H9 (cell line): ENCODE measurements at regions not wholly inside any gene's neighbourhood (a gene's known extent, or its start where the extent isn't known, plus 50 kb on each side); places are given as distances from the start of the nearest gene placed in this dataset.
"Not testable (repeated sequence)": the region's sequence is repeated elsewhere in the genome, so short reads cannot be mapped to it uniquely, and the experiment has no call there.

ENCODE experiments used
- DNase-seq: peaks from one replicate; pipeline ENCODE4 v3.0.0-alpha.2; 2017
- H2AFZ ChIP-seq: one replicate; pipeline ENCODE4 v1.6.1; 2013; ENCODE audit warnings: mild to moderate bottlenecking, low read length, control low read depth, moderate library complexity
- H2AK5ac ChIP-seq: 2 replicates; pipeline ENCODE4 v1.6.1; 2013; ENCODE audit warnings: low read length, control low read depth, mixed read lengths; ENCODE audit not compliant: insufficient read length
- H2BK120ac ChIP-seq: one replicate; pipeline ENCODE4 v1.6.1; 2013; ENCODE audit warnings: low read depth, mild to moderate bottlenecking, low read length, control low read depth, inconsistent platforms; ENCODE audit not compliant: poor library complexity, severe bottlenecking
- H2BK12ac ChIP-seq: 2 replicates; pipeline ENCODE4 v1.6.1; 2013; ENCODE audit warnings: low read length, control low read depth, mixed read lengths, low read depth; ENCODE audit not compliant: insufficient read length
- H2BK15ac ChIP-seq: 2 replicates; pipeline ENCODE4 v1.6.1; 2013; ENCODE audit warnings: low read depth, low read length, control low read depth
- H2BK20ac ChIP-seq: one replicate; pipeline ENCODE4 v1.6.1; 2013; ENCODE audit warnings: low read depth, mild to moderate bottlenecking, low read length, control low read depth, inconsistent platforms; ENCODE audit not compliant: poor library complexity, severe bottlenecking
- H2BK5ac ChIP-seq: 2 replicates; pipeline ENCODE4 v1.6.1; 2013; ENCODE audit warnings: low read length, control low read depth, mixed read lengths; ENCODE audit not compliant: insufficient read length
- H3K14ac ChIP-seq: 2 replicates; pipeline ENCODE4 v1.6.1; 2013; ENCODE audit warnings: low read length, control low read depth; ENCODE audit not compliant: insufficient read depth
- H3K18ac ChIP-seq: 2 replicates; pipeline ENCODE4 v1.6.1; 2013; ENCODE audit warnings: low read depth, mild to moderate bottlenecking, mixed read lengths, low read length, control low read depth; ENCODE audit not compliant: insufficient read length
- H3K23ac ChIP-seq: 2 replicates; pipeline ENCODE4 v1.6.1; 2013; ENCODE audit warnings: low read length, control low read depth, mixed read lengths, low read depth; ENCODE audit not compliant: insufficient read length
- H3K23me2 ChIP-seq: 2 replicates; pipeline ENCODE4 v1.6.1; 2013; ENCODE audit warnings: low read depth, mild to moderate bottlenecking, mixed read lengths, low read length, control low read depth; ENCODE audit not compliant: insufficient read length, poor library complexity, severe bottlenecking
- H3K27ac ChIP-seq: 2 replicates; pipeline ENCODE4 v1.5.1; 2013; ENCODE audit warnings: low read length, control low read depth, mixed read lengths, low read depth; ENCODE audit not compliant: insufficient read length
- H3K27me3 ChIP-seq: 2 replicates; pipeline ENCODE4 v1.6.1; 2013; ENCODE audit warnings: low read length, control low read depth, inconsistent platforms; ENCODE audit not compliant: insufficient read depth
- H3K4ac ChIP-seq: 2 replicates; pipeline ENCODE4 v1.6.1; 2013; ENCODE audit warnings: low read depth, mild to moderate bottlenecking, control low read depth, inconsistent platforms, low read length, moderate library complexity
- H3K4me1 ChIP-seq: 2 replicates; pipeline ENCODE4 v1.6.1; 2013; ENCODE audit warnings: low read length, control low read depth, inconsistent platforms; ENCODE audit not compliant: insufficient read depth
- H3K4me2 ChIP-seq: 2 replicates; pipeline ENCODE4 v1.6.1; 2013; ENCODE audit warnings: low read length, control low read depth, mixed read lengths; ENCODE audit not compliant: insufficient read length, insufficient read depth
- H3K56ac ChIP-seq: 2 replicates; pipeline ENCODE4 v1.6.1; 2013; ENCODE audit warnings: low read depth, mild to moderate bottlenecking, mixed read lengths, low read length, control low read depth; ENCODE audit not compliant: insufficient read length
- H3K79me1 ChIP-seq: 2 replicates; pipeline ENCODE4 v1.6.1; 2013; ENCODE audit warnings: low read depth, mild to moderate bottlenecking, moderate library complexity, low read length, control low read depth, inconsistent platforms; ENCODE audit not compliant: insufficient read depth, poor library complexity, severe bottlenecking
- H3K79me2 ChIP-seq: 2 replicates; pipeline ENCODE4 v1.6.1; 2013; ENCODE audit warnings: low read length, control low read depth, inconsistent platforms; ENCODE audit not compliant: insufficient read depth
- H3K9ac ChIP-seq: 2 replicates; pipeline ENCODE4 v1.6.1; 2013; ENCODE audit warnings: low read length, control low read depth, mixed read lengths; ENCODE audit not compliant: insufficient read length; ENCODE audit errors: extremely low read depth
- H3K9me3 ChIP-seq: one replicate; pipeline ENCODE4 v1.6.1; 2013; ENCODE audit warnings: low read depth, low read length, inconsistent platforms; ENCODE audit not compliant: control insufficient read depth
- H3T11ph ChIP-seq: one replicate; pipeline ENCODE4 v1.6.1; 2013; ENCODE audit warnings: mild to moderate bottlenecking, low read length, control low read depth, inconsistent platforms
- H4K20me1 ChIP-seq: one replicate; pipeline ENCODE4 v1.6.1; 2013; ENCODE audit not compliant: control insufficient read depth, insufficient read length, insufficient read depth
- H4K5ac ChIP-seq: 2 replicates; pipeline ENCODE4 v1.6.1; 2013; ENCODE audit warnings: low read depth, mild to moderate bottlenecking, mixed read lengths, low read length, control low read depth; ENCODE audit not compliant: insufficient read length
- H4K8ac ChIP-seq: replicated peaks from 2 replicates; pipeline ENCODE4 v1.6.1; 2013; ENCODE audit warnings: low read length, control low read depth, mixed read lengths, low read depth; ENCODE audit not compliant: insufficient read length
- H4K91ac ChIP-seq: 2 replicates; pipeline ENCODE4 v1.6.1; 2013; ENCODE audit warnings: low read depth, mild to moderate bottlenecking, moderate library complexity, mixed read lengths, low read length, control low read depth; ENCODE audit not compliant: insufficient read length
- H3K27ac Mint-ChIP-seq, 3 experiments: 2 replicates in 2 of 3; 3 replicates in 1 of 3; pipeline ENCODE4 v1.8.0; 2020 to 2021; ENCODE audit warnings: mixed read lengths in 3 of 3, mild to moderate bottlenecking in 1 of 3, moderate library complexity in 1 of 3
- H3K27me3 Mint-ChIP-seq: 2 replicates; pipeline ENCODE4 v1.8.0; 2021; ENCODE audit warnings: low read depth, mild to moderate bottlenecking, moderate library complexity, mixed read lengths
- H3K36me3 Mint-ChIP-seq, 3 experiments: 2 replicates in 2 of 3; 3 replicates in 1 of 3; pipeline ENCODE4 v1.8.0; 2020 to 2021; ENCODE audit warnings: low read depth in 3 of 3, mixed read lengths in 3 of 3; ENCODE audit not compliant: insufficient read depth in 1 of 3
- H3K4me1 Mint-ChIP-seq, 2 experiments: 2 replicates each; pipeline ENCODE4 v1.8.0; 2020; ENCODE audit warnings: mixed read lengths in 2 of 2
- H3K4me3 Mint-ChIP-seq, 2 experiments: 2 replicates in 1 of 2; 3 replicates in 1 of 2; pipeline ENCODE4 v1.8.0; 2020 to 2021; ENCODE audit warnings: mild to moderate bottlenecking in 2 of 2, mixed read lengths in 2 of 2, moderate library complexity in 1 of 2
- H3K9me3 Mint-ChIP-seq, 2 experiments: 2 replicates in 1 of 2; 3 replicates in 1 of 2; pipeline ENCODE4 v1.8.0; 2020; ENCODE audit warnings: mild to moderate bottlenecking in 2 of 2, mixed read lengths in 2 of 2, moderate library complexity in 1 of 2
- WGBS: extraction: QIAGEN DNeasy Blood & Tissue Kit; methylation state at CpG from one replicate; pipeline ENCODE4 v1.1.7; 2013; ENCODE audit warnings: missing lambda C conversion rate, low lambda C conversion rate, mixed read lengths; ENCODE audit not compliant: insufficient read length; ENCODE audit errors: extremely low coverage; 5-methylcytosine and 5-hydroxymethylcytosine counted together
- TF ChIP-seq, protein P1 (sequence below): fragments of 200-600 bp; sonication (generic); conservative IDR thresholded peaks from 3 replicates; pipeline ENCODE4 v1.8.0; 2021; ENCODE audit warnings: antibody characterized with exemption, mild to moderate bottlenecking

DNA sequence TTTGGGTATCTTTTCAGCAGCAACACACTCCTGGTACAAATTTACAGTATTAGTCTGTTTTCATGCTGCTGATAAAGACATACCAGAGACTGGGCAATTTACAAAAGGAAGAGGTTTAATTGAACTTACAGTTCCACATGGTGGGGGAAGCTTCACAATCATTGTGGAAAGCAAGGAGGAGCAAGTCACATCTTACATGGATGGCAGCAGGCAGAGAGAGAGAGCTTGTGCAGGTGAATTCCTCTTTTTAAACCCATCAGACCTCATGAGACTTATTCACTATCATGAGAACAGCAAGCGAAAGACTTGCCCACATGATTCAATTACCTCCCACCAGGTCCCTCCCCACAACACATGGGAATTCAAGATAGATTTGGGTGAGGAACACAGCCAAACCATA, 124.5 kb downstream of the TPR start:
- Histone ChIP-seq H3K23ac (no peak overlapping the region), H2AK5ac (no peak overlapping the region), H2AFZ (no peak overlapping the region), H4K91ac (no peak overlapping the region), H2BK12ac (no peak overlapping the region), H3K79me1 (no peaks in the 10 kb centered on the region), H3K14ac (no peak overlapping the region), H3K9ac (no peak overlapping the region), H4K8ac (no peak overlapping the region), H2BK20ac (no peak overlapping the region), H2BK15ac (no peak overlapping the region), H3K27ac (no peak overlapping the region), H3K18ac (no peak overlapping the region), H3T11ph (no peak overlapping the region), H3K4ac (no peak overlapping the region), H3K23me2 (no peaks in the 10 kb centered on the region), H3K27me3 (no peaks in the 10 kb centered on the region), H4K5ac (no peak overlapping the region), H3K4me1 (no peaks in the 10 kb centered on the region), H3K4me2 (no peak overlapping the region), H3K9me3 (no peaks in the 10 kb centered on the region), H2BK5ac (no peak overlapping the region), H4K20me1 (no peaks in the 10 kb centered on the region), H3K79me2 (no peaks in the 10 kb centered on the region), H2BK120ac (no peak overlapping the region), H3K56ac (no peak overlapping the region)
- Mint-ChIP-seq H3K27me3 (no peaks in the 10 kb centered on the region; the same call in 1 of the 2 replicates), H3K36me3 (peaks cover 17 to 27% (median 21%) of the 10 kb centered on the region in 3 experiments), H3K27ac (no peak overlapping the region), H3K4me3 (no peak overlapping the region), H3K4me1 (peaks cover 4 to 5% of the 10 kb centered on the region in 2 experiments), H3K9me3 (peaks cover 20 to 35% of the 10 kb centered on the region in 2 experiments)
- no CpG with 5 or more reads among the region's 1 CpG for WGBS
- TF ChIP-seq, protein P1, sequence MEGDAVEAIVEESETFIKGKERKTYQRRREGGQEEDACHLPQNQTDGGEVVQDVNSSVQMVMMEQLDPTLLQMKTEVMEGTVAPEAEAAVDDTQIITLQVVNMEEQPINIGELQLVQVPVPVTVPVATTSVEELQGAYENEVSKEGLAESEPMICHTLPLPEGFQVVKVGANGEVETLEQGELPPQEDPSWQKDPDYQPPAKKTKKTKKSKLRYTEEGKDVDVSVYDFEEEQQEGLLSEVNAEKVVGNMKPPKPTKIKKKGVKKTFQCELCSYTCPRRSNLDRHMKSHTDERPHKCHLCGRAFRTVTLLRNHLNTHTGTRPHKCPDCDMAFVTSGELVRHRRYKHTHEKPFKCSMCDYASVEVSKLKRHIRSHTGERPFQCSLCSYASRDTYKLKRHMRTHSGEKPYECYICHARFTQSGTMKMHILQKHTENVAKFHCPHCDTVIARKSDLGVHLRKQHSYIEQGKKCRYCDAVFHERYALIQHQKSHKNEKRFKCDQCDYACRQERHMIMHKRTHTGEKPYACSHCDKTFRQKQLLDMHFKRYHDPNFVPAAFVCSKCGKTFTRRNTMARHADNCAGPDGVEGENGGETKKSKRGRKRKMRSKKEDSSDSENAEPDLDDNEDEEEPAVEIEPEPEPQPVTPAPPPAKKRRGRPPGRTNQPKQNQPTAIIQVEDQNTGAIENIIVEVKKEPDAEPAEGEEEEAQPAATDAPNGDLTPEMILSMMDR = no peak
- DNase-seq = no peak

DNA sequence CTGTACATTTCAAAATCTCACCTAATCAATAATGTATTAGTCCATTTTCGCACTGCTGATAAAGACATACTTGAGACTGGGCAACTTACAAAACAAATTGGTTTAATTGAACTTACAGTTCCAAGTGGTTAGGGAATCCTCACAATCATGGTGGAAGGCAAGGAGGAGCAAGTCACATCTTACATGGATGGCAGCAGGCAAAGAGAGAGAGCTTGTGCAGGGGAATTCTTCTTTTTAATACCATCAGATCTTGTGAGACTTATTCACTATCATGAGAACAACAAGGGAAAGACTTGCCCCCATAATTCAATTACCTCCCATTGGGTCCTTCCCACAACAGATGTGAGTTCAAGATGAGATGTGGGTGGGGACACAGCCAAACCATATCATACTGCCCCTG, 126.4 kb downstream of the TPR start:
- not testable (repeated sequence) for H2BK5ac ChIP-seq, H3K79me2 ChIP-seq, H4K8ac ChIP-seq, H3K14ac ChIP-seq, H2BK12ac ChIP-seq, H3K4ac ChIP-seq, H3K9me3 ChIP-seq, H3K23me2 ChIP-seq, H2AK5ac ChIP-seq, H3K27me3 Mint-ChIP-seq, H3K4me2 ChIP-seq, H3K79me1 ChIP-seq, H3K4me3 Mint-ChIP-seq, H2BK120ac ChIP-seq, H3K4me1 ChIP-seq, DNase-seq, H2BK15ac ChIP-seq, H3K27ac Mint-ChIP-seq, H3K27ac ChIP-seq, H4K91ac ChIP-seq, H3K18ac ChIP-seq, H3K56ac ChIP-seq, H3T11ph ChIP-seq, H4K20me1 ChIP-seq, H4K5ac ChIP-seq, H2BK20ac ChIP-seq, H3K4me1 Mint-ChIP-seq, H3K9ac ChIP-seq, H3K27me3 ChIP-seq, H3K23ac ChIP-seq, H2AFZ ChIP-seq
- H3K9me3 Mint-ChIP-seq = peaks cover 20 to 35% of the 10 kb centered on the region in 2 experiments
- no CpG with 5 or more reads among the region's 1 CpG for WGBS
- H3K36me3 Mint-ChIP-seq = peaks cover 17 to 27% (median 21%) of the 10 kb centered on the region in 3 experiments
